ENCODE measurements at regions not wholly inside any gene's neighbourhood (a gene's known extent, or its start where the extent isn't known, plus 50 kb on each side); places are given as distances from the start of the nearest gene placed in this dataset.

GRCh38 chr14:76941544-76941943, 87.0 kb downstream of the IRF2BPL start:
- no peak overlapping the region for H3K4me3 ChIP-seq (ENCODE audit: low read depth, low read length)
- DNase-seq (ENCODE audit: low read depth), result no peak
- TF ChIP-seq, protein P1, sequence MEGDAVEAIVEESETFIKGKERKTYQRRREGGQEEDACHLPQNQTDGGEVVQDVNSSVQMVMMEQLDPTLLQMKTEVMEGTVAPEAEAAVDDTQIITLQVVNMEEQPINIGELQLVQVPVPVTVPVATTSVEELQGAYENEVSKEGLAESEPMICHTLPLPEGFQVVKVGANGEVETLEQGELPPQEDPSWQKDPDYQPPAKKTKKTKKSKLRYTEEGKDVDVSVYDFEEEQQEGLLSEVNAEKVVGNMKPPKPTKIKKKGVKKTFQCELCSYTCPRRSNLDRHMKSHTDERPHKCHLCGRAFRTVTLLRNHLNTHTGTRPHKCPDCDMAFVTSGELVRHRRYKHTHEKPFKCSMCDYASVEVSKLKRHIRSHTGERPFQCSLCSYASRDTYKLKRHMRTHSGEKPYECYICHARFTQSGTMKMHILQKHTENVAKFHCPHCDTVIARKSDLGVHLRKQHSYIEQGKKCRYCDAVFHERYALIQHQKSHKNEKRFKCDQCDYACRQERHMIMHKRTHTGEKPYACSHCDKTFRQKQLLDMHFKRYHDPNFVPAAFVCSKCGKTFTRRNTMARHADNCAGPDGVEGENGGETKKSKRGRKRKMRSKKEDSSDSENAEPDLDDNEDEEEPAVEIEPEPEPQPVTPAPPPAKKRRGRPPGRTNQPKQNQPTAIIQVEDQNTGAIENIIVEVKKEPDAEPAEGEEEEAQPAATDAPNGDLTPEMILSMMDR (IDR thresholded peaks at IDR 0.05; ENCODE audit: insufficient read depth, low read depth, low read length, missing control alignments), result no peak

- no peak overlapping the region for H3K4me3 ChIP-seq (ENCODE audit: low read depth, low read length)
- TF ChIP-seq, protein P1 (IDR thresholded peaks at IDR 0.05; ENCODE audit: insufficient read depth, low read depth, low read length, missing control alignments), result no peak
- DNase-seq (ENCODE audit: low read depth), result no peak
Measured at GRCh38 chr14:76940021-76940760, 88.3 kb downstream of the IRF2BPL start.

GRCh38 chr14:76939015-76939742, 89.3 kb downstream of the IRF2BPL start:
- H3K4me3 ChIP-seq (ENCODE audit: low read depth, low read length), result no peak overlapping the region
- DNase-seq (ENCODE audit: low read depth), result no peak
- TF ChIP-seq, protein P1 (IDR thresholded peaks at IDR 0.05; ENCODE audit: insufficient read depth, low read depth, low read length, missing control alignments), result no peak

- TF ChIP-seq, protein P1 (IDR thresholded peaks at IDR 0.05; ENCODE audit: insufficient read depth, low read depth, low read length, missing control alignments), result no peak
- no peak overlapping the region for H3K4me3 ChIP-seq (ENCODE audit: low read depth, low read length)
- no peak for DNase-seq (ENCODE audit: low read depth)
Measured at GRCh38 chr14:76938092-76938500, 90.4 kb downstream of the IRF2BPL start.

GRCh38 chr14:76937181-76938091, 91.1 kb downstream of the IRF2BPL start:
- no peak for DNase-seq (ENCODE audit: low read depth)
- TF ChIP-seq, protein P1 (IDR thresholded peaks at IDR 0.05; ENCODE audit: insufficient read depth, low read depth, low read length, missing control alignments), result no peak
- no peak overlapping the region for H3K4me3 ChIP-seq (ENCODE audit: low read depth, low read length)

GRCh38 chr14:76936483-76936882, 92.0 kb downstream of the IRF2BPL start:
- DNase-seq (ENCODE audit: low read depth), result no peak
- TF ChIP-seq, protein P1 (IDR thresholded peaks at IDR 0.05; ENCODE audit: insufficient read depth, low read depth, low read length, missing control alignments), result no peak
- H3K4me3 ChIP-seq (ENCODE audit: low read depth, low read length), result no peak overlapping the region
